Osteoblast (primary cell): ENCODE measurements at regions not wholly inside any gene's neighbourhood (a gene's known extent, or its start where the extent isn't known, plus 50 kb on each side); places are given as distances from the start of the nearest gene placed in this dataset.

Experiments used
- DNase-seq: peaks from one replicate; pipeline ENCODE4 v3.0.0; 2011; ENCODE audit warnings: low spot score, mixed read lengths; ENCODE audit not compliant: insufficient read length; ENCODE audit errors: missing footprints
- H2AFZ ChIP-seq: 2 replicates; pipeline ENCODE4 v1.6.0; 2011; ENCODE audit warnings: mild to moderate bottlenecking, low read length
- H3K27ac ChIP-seq: 2 replicates; pipeline ENCODE4 v1.5.1; 2011; ENCODE audit warnings: mild to moderate bottlenecking, low read depth, low read length, moderate library complexity
- H3K27me3 ChIP-seq: 2 replicates; pipeline ENCODE4 v1.6.0; 2012; ENCODE audit warnings: mild to moderate bottlenecking, control low read depth, inconsistent platforms, low read length, moderate library complexity; ENCODE audit not compliant: insufficient read depth
- H3K36me3 ChIP-seq: 2 replicates; pipeline ENCODE4 v1.5.1; 2011; ENCODE audit warnings: mild to moderate bottlenecking, low read length, control low read depth, moderate library complexity; ENCODE audit not compliant: insufficient read depth
- H3K4me1 ChIP-seq: 2 replicates; pipeline ENCODE4 v1.5.1; 2011; ENCODE audit warnings: mild to moderate bottlenecking, low read length, control low read depth, moderate library complexity; ENCODE audit not compliant: insufficient read depth
- H3K4me2 ChIP-seq: 2 replicates; pipeline ENCODE4 v1.6.0; 2011; ENCODE audit warnings: mild to moderate bottlenecking, low read length; ENCODE audit not compliant: insufficient read depth
- H3K4me3 ChIP-seq: fragments of 200-600 bp; sonication (generic); 3 replicates; pipeline ENCODE4 v1.5.1; 2012; ENCODE audit warnings: mild to moderate bottlenecking, low read length, inconsistent platforms; ENCODE audit not compliant: insufficient read depth
- H3K79me2 ChIP-seq: 2 replicates; pipeline ENCODE4 v1.6.0; 2012; ENCODE audit warnings: mild to moderate bottlenecking, low read length, control low read depth, inconsistent platforms; ENCODE audit not compliant: insufficient read depth
- H3K9me3 ChIP-seq: 2 replicates; pipeline ENCODE4 v1.5.1; 2011; ENCODE audit warnings: low read depth, low read length, control low read depth
- H4K20me1 ChIP-seq: 2 replicates; pipeline ENCODE4 v1.6.0; 2012; ENCODE audit warnings: mild to moderate bottlenecking, low read length, control low read depth; ENCODE audit not compliant: insufficient read depth
- CTCF ChIP-seq: IDR thresholded peaks from 2 replicates; pipeline ENCODE4 v1.5.1; 2011; ENCODE audit warnings: mild to moderate bottlenecking, low read depth, low read length, moderate library complexity; ENCODE audit errors: extremely low read depth

- no peak for DNase-seq
- Histone ChIP-seq H4K20me1 (no peaks in the 10 kb centered on the region), H3K9me3 (no peaks in the 10 kb centered on the region), H3K27me3 (no peaks in the 10 kb centered on the region), H3K36me3 (no peaks in the 10 kb centered on the region), H3K4me1 (peaks cover 5% of the 10 kb centered on the region), H3K4me3 (no peak overlapping the region), H3K27ac (no peak overlapping the region), H2AFZ (no peak overlapping the region), H3K79me2 (no peaks in the 10 kb centered on the region), H3K4me2 (no peak overlapping the region)
- TF ChIP-seq CTCF, result no peak
Observed at GRCh38 chr11:28815110-28815509, 706.9 kb downstream of the METTL15 start.

- Histone ChIP-seq H3K4me2 (no peak overlapping the region), H3K79me2 (no peaks in the 10 kb centered on the region), H3K4me1 (no peaks in the 10 kb centered on the region), H4K20me1 (no peaks in the 10 kb centered on the region), H3K36me3 (no peaks in the 10 kb centered on the region), H2AFZ (no peak overlapping the region), H3K27me3 (no peaks in the 10 kb centered on the region), H3K4me3 (no peak overlapping the region), H3K27ac (no peak overlapping the region), H3K9me3 (no peaks in the 10 kb centered on the region)
- DNase-seq, result no peak
- TF ChIP-seq CTCF, result no peak
Observed at GRCh38 chr11:28808771-28809170, 700.6 kb downstream of the METTL15 start.

DNA sequence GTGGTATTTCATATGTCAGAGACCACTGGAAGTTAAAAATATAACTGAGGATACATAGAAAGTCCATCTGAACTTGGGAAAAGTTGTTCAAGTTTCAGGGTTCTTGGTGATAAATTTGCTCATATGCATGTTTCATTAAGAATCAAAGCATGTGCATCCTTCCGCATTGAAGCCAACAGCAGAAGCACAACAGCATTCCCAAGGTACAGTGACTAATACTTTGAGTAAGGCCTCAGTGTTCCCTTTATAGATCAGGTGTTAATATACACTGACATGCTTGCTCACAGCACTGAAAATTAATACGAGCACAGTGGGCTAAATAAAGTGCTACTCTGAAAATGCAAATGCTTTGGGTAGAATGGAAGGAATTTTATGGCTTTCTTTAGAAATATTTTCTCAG is 691.1 kb downstream of the METTL15 start:
- Histone ChIP-seq H3K4me3 (no peak overlapping the region), H4K20me1 (no peaks in the 10 kb centered on the region), H3K27me3 (no peaks in the 10 kb centered on the region), H3K9me3 (no peaks in the 10 kb centered on the region), H2AFZ (no peak overlapping the region), H3K79me2 (no peaks in the 10 kb centered on the region), H3K36me3 (no peaks in the 10 kb centered on the region), H3K4me1 (no peaks in the 10 kb centered on the region), H3K27ac (no peak overlapping the region), H3K4me2 (no peak overlapping the region)
- TF ChIP-seq CTCF, result no peak
- no peak for DNase-seq

GRCh38 chr11:28798286-28798685 is 690.1 kb downstream of the METTL15 start:
- no peaks in the 10 kb centered on the region for H3K79me2 ChIP-seq
- H3K4me2 ChIP-seq, result no peak overlapping the region
- no peaks in the 10 kb centered on the region for H3K36me3 ChIP-seq
- H2AFZ ChIP-seq, result no peak overlapping the region
- no peaks in the 10 kb centered on the region for H3K27me3 ChIP-seq
- H3K27ac ChIP-seq, result no peak overlapping the region
- no peak for TF ChIP-seq CTCF
- DNase-seq, result peak; percentile 23
- no peaks in the 10 kb centered on the region for H3K4me1 ChIP-seq
- H3K4me3 ChIP-seq, result no peak overlapping the region
- H3K9me3 ChIP-seq, result no peaks in the 10 kb centered on the region
- H4K20me1 ChIP-seq, result no peaks in the 10 kb centered on the region
